Transverse colon (tissue), 4 donors: ENCODE measurements at regions not wholly inside any gene's neighbourhood (a gene's known extent, or its start where the extent isn't known, plus 50 kb on each side); places are given as distances from the start of the nearest gene placed in this dataset.

ENCODE experiments used
- DNase-seq: peaks from one replicate; pipeline ENCODE4 v3.0.0-alpha.2; 2019
- H3K27ac ChIP-seq, 4 donors: fragments of 200-600 bp; sonication (generic); 2 replicates each; pipeline ENCODE4 v1.5.1; 2016 to 2018; ENCODE audit warnings: inconsistent platforms in 4 of 4
- H3K27me3 ChIP-seq: fragments of 200-600 bp; sonication (generic); 2 replicates; pipeline ENCODE4 v1.5.1; 2017; ENCODE audit warnings: inconsistent platforms
- H3K36me3 ChIP-seq, 4 donors: fragments of 200-600 bp; sonication (generic); 2 replicates each; pipeline ENCODE4 v1.5.1; 2017 to 2019; ENCODE audit warnings: inconsistent platforms in 4 of 4
- H3K4me1 ChIP-seq, 4 donors: fragments of 200-600 bp; sonication (generic); 2 replicates each; pipeline ENCODE4 v1.5.1; 2017 to 2020; ENCODE audit warnings: inconsistent platforms in 4 of 4
- H3K4me3 ChIP-seq, 4 donors: fragments of 200-600 bp; sonication (generic); 1 replicate in 1 of 4; 2 replicates in 3 of 4; pipeline versions ENCODE4 v1.5.1 to v1.6.1; 2017 to 2019; ENCODE audit warnings: inconsistent platforms in 4 of 4
- H3K9me3 ChIP-seq, 2 donors: fragments of 200-600 bp; sonication (generic); 2 replicates each; pipeline ENCODE4 v1.5.1; 2017 to 2019; ENCODE audit warnings: inconsistent platforms in 2 of 2
- EP300 ChIP-seq: sonication (generic); formaldehyde crosslinking; IDR thresholded peaks from one replicate; pipeline ENCODE4 v1.6.1; 2017; ENCODE audit warnings: antibody characterized with exemption, low read depth
- POLR2A ChIP-seq: fragments of 450-650 bp; IDR thresholded peaks from one replicate; pipeline ENCODE4 v1.6.1; 2016; ENCODE audit warnings: antibody characterized with exemption, mild to moderate bottlenecking, moderate library complexity
- POLR2AphosphoS5 ChIP-seq, 3 donors: sonication (generic); formaldehyde crosslinking; IDR thresholded peaks; one replicate each; pipeline ENCODE4 v1.6.1; 2016; ENCODE audit warnings: antibody characterized with exemption in 3 of 3
- WGBS, 2 donors: methylation state at CpG; one replicate each; pipeline ENCODE4 v1.1.5; 2018; ENCODE audit warnings: low coverage in 1 of 2; 5-methylcytosine and 5-hydroxymethylcytosine counted together
- in situ Hi-C, 4 donors: fragments of 200-750 bp; cut with MboI; loops; one replicate each; pipeline versions ENCODE4 v1.15.0 to v1.15.1; 2017; ENCODE audit warnings: low sequenced_read_pairs in 3 of 4, low pct_ligation_motif_present in 1 of 4, low pct_unique_long_range_greater_than_20kb in 1 of 4
- intact Hi-C: fragments of 100-400 bp; cut with DNase I; formaldehyde crosslinking; loops from one replicate; pipeline ENCODE4 v1.15.1; 2023; ENCODE audit warnings: low total_unique reads
- TF ChIP-seq, protein P1 (sequence below), 5 experiments: fragments of 200-600 bp in 3 of 5; fragments of 450-650 bp in 2 of 5; sonication (generic) in 3 of 5; IDR thresholded peaks; 1 replicate in 2 of 5; 2 replicates in 3 of 5; pipeline ENCODE4 v1.5.1; 2016 to 2017; ENCODE audit warnings: antibody characterized with exemption in 5 of 5, inconsistent platforms in 3 of 5, mild to moderate bottlenecking in 2 of 5, moderate library complexity in 1 of 5

DNA sequence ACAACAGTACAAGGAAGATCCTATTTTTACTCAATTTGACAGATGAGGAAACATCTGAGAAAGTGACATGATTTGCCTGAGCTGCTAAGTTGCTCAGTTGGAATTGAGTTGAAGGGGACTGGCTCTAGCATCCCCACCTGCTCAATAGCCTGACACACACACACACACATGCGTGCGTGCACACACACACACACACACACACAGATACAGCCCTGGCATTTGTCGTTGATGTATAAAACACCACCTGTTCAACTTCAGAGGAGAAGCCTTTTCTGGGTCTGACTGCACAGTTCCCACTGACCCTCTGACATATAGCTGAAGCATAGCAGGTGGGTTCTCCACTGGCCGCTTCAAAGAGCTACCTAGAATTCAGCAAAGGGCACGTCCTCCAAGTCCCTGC is 1045.9 kb downstream of the VRK1 start:
- DNase-seq: no peak
- no peaks in the 10 kb centered on the region for H3K9me3 ChIP-seq
- no peak overlapping the region for H3K27ac ChIP-seq
- no peaks in the 10 kb centered on the region for H3K36me3 ChIP-seq
- intact Hi-C loops: no loop called here
- H3K4me1 ChIP-seq: no peaks in the 10 kb centered on the region
- in situ Hi-C loops: no loop called here
- WGBS, 2 donors: 50 to 68% methylated on average over 2 to 5 of the region's 5 CpGs
- no peaks in the 10 kb centered on the region for H3K27me3 ChIP-seq
- TF ChIP-seq EP300: no peak
- TF ChIP-seq POLR2A: no peak
- TF ChIP-seq, protein P1, sequence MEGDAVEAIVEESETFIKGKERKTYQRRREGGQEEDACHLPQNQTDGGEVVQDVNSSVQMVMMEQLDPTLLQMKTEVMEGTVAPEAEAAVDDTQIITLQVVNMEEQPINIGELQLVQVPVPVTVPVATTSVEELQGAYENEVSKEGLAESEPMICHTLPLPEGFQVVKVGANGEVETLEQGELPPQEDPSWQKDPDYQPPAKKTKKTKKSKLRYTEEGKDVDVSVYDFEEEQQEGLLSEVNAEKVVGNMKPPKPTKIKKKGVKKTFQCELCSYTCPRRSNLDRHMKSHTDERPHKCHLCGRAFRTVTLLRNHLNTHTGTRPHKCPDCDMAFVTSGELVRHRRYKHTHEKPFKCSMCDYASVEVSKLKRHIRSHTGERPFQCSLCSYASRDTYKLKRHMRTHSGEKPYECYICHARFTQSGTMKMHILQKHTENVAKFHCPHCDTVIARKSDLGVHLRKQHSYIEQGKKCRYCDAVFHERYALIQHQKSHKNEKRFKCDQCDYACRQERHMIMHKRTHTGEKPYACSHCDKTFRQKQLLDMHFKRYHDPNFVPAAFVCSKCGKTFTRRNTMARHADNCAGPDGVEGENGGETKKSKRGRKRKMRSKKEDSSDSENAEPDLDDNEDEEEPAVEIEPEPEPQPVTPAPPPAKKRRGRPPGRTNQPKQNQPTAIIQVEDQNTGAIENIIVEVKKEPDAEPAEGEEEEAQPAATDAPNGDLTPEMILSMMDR (IDR thresholded peaks at IDR 0.05): no peak
- no peak for TF ChIP-seq POLR2AphosphoS5 (IDR thresholded peaks at IDR 0.05)
- no peak overlapping the region for H3K4me3 ChIP-seq

DNA sequence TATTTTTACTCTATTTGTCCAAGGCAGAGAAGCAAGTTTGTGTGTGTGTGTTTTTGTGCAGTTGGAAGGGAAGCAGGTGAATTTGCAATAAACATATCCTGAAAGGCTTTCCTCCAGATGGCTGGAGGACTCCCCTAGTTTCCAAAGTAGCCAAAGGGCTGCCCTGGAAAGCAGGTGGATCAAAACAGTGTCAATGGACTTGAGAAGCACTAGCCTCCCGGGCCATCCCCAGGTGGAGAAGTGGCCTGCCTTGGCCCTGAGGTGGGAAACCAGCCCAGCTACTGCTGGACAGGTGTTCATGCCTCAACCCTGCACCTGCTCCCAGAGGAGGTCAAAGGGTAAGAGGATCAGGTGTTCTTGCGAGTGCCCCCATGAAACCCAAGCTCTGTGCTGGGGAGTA is 1046.9 kb downstream of the VRK1 start:
- no peak overlapping the region for H3K4me3 ChIP-seq
- TF ChIP-seq EP300 (no peak), POLR2A (no peak), POLR2AphosphoS5 (IDR thresholded peaks at IDR 0.05) (no peak)
- TF ChIP-seq, protein P1 (IDR thresholded peaks at IDR 0.05): no peak
- in situ Hi-C loops (no loop called here), intact Hi-C loops (no loop called here)
- 62 to 100% methylated on average over 1 to 2 of the region's 2 CpGs for WGBS, 2 donors
- no peaks in the 10 kb centered on the region for H3K9me3 ChIP-seq
- DNase-seq: no peak
- no peaks in the 10 kb centered on the region for H3K4me1 ChIP-seq
- no peaks in the 10 kb centered on the region for H3K36me3 ChIP-seq
- no peak overlapping the region for H3K27ac ChIP-seq
- no peaks in the 10 kb centered on the region for H3K27me3 ChIP-seq

DNA sequence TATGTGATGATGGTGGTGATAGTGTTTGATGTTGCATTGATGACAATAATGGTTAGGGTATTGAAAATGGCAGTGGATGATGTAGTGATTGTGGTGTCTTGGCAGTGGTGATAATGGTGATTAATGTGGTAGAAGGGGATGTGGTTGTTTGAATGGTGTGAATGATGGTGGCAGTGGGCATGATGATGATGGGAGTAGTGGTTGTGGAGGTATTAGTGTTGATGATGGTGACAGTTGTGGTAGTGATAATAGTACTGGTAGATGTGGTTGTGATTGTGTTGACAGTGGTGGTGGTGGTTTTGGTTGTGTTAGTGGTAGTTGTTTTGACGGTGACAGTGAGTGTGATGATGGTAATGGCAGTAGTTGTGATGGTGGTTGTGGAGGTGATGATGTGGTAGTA is 1049.0 kb downstream of the VRK1 start:
- no peaks in the 10 kb centered on the region for H3K36me3 ChIP-seq
- no peak overlapping the region for H3K27ac ChIP-seq
- in situ Hi-C loops: no loop called here
- intact Hi-C loops: no loop called here
- no peak overlapping the region for H3K4me3 ChIP-seq
- no peaks in the 10 kb centered on the region for H3K27me3 ChIP-seq
- no peaks in the 10 kb centered on the region for H3K9me3 ChIP-seq
- no peaks in the 10 kb centered on the region for H3K4me1 ChIP-seq
- TF ChIP-seq POLR2A (no peak), EP300 (no peak)
- WGBS, 2 donors: 84 to 100% methylated on average over 1 of the region's 1 CpG
- no peak for DNase-seq

DNA sequence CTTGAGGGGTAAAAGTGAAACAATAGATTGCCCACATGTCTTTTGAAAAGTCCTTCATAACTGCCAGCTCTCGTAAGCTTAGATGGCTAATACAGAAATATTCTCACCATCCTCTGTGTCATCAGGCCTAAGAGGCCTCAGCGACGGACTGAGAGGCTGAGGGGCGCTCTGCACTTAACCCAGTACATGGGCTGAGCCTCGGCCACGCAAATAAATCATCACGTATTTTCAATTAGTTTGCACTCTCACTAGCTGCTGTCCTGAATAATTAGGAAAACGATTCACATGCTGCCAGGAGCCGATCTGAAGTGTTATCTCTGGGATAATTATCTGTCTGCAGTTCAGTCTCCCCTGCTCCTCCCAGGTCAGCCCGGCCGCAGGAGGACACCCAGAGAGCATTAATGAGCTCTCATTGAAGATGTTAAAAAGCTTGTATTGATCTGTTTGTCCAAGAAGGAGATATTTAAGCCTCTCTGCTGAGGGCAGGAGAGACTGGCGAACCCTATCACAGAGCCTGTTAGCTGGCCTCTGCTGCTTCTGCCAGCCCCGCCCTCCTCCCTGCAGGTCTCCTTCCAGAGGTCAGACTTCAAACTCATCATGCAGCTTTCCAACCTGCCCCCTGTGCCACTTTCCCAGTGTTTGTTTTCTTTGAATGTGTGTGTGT is 1051.3 kb downstream of the VRK1 start:
- Histone ChIP-seq H3K4me1 (no peaks in the 10 kb centered on the region), H3K27ac (no peak overlapping the region), H3K27me3 (no peaks in the 10 kb centered on the region), H3K9me3 (no peaks in the 10 kb centered on the region), H3K36me3 (no peaks in the 10 kb centered on the region), H3K4me3 (no peak overlapping the region)
- intact Hi-C loops (no loop called here), in situ Hi-C loops (no loop called here)
- WGBS, 2 donors: 62% methylated on average over 13 of the region's 13 CpGs; no CpG with 5 or more reads in 1 of the 2 donors
- no peak for DNase-seq
- TF ChIP-seq POLR2A: no peak
- no peak for TF ChIP-seq EP300
- no peak for TF ChIP-seq POLR2AphosphoS5 (IDR thresholded peaks at IDR 0.05)
- TF ChIP-seq, protein P1 (IDR thresholded peaks at IDR 0.05): no peak

DNA sequence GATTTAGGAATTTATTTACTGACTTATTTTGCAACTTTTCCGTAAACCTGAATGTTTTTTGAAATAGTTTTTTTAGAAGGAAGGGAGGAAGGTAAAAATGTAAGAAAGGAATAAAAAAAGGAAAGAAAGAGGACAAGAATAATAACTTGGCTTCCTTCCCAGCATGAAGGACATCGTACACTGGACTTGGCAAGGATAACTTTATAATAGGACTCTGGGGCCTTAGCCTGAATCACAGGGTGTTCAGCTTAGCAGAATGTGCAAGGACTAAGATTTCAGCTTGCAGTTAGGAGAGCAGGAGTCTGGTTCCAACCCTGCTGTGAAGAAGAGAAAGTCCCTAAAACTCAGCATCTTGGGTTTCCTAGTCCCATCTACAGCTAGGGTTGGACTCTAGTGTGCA is 1053.3 kb downstream of the VRK1 start:
- no peak for DNase-seq
- WGBS, 2 donors: 51 to 53% methylated on average over 2 of the region's 2 CpGs

More for the DNA sequence above, 1053.3 kb downstream of the VRK1 start:
- Histone ChIP-seq H3K9me3 (no peaks in the 10 kb centered on the region), H3K36me3 (no peaks in the 10 kb centered on the region), H3K27ac (no peak overlapping the region), H3K27me3 (no peaks in the 10 kb centered on the region), H3K4me1 (no peaks in the 10 kb centered on the region), H3K4me3 (no peak overlapping the region)
- intact Hi-C loops (no loop called here), in situ Hi-C loops (no loop called here)
- TF ChIP-seq POLR2AphosphoS5 (IDR thresholded peaks at IDR 0.05) (no peak), POLR2A (no peak), EP300 (no peak)
- TF ChIP-seq, protein P1 (IDR thresholded peaks at IDR 0.05): no peak
